AG04450 (cell line): ENCODE measurements at regions not wholly inside any gene's neighbourhood (a gene's known extent, or its start where the extent isn't known, plus 50 kb on each side); places are given as distances from the start of the nearest gene placed in this dataset.

Experiments used
- CTCF ChIA-PET: fragments of 300-600, 350-600 bp; formaldehyde crosslinking; extraction: SDS; loops from one replicate; lab custom pipeline; 2022; ENCODE audit warnings: antibody characterized with exemption, inconsistent platforms; lab: Charles Lee
- POLR2A ChIA-PET: fragments of 350-600 bp; formaldehyde crosslinking; extraction: SDS; loops from one replicate; lab custom pipeline; 2021; ENCODE audit warnings: antibody characterized with exemption, inconsistent platforms; lab: Yijun Ruan, JAX
- DNase-seq: peaks from one replicate; pipeline ENCODE4 v3.0.0-alpha.2; 2011; ENCODE audit warnings: low read depth, low spot score
- H3K27ac ChIP-seq: one replicate; pipeline ENCODE4 v1.5.1; 2012; ENCODE audit warnings: low read depth, low read length, control low read depth
- H3K27me3 ChIP-seq: one replicate; pipeline ENCODE4 v1.6.0; 2012; ENCODE audit warnings: low read length; ENCODE audit not compliant: control insufficient read depth, insufficient read depth
- H3K4me3 ChIP-seq: 2 replicates; pipeline ENCODE4 v1.5.1; 2011; ENCODE audit warnings: mild to moderate bottlenecking, low read depth, low read length, control low read depth
- H3K9me3 ChIP-seq: 2 replicates; pipeline ENCODE4 v1.5.1; 2012; ENCODE audit warnings: low read length; ENCODE audit not compliant: control insufficient read depth, insufficient read depth
- TF ChIP-seq, protein P1 (sequence below): IDR thresholded peaks from 2 replicates; pipeline ENCODE4 v1.5.1; 2011; ENCODE audit warnings: low read depth, low read length, control low read depth, inconsistent platforms

DNA sequence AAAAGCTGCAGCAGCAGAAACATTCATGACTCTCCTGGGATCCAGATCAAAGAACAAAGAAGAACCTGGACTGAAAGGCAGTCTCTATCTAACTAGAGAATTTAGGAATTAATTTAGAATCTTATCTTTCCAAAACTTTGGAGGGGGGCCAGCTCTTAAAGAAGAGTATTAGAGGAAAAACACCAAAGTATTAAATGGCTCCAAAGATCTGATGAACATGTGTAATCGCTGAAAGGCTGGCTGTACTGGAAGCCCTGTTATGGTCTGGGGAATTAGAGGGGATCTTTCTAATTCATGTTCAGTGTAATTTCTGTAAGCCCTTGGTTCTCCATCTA, 316.8 kb downstream of the CWC27 start:
- DNase-seq, result no peak
- ChIA-PET CTCF (no interaction called here), POLR2A (no interaction called here)
- Histone ChIP-seq H3K4me3 (no peak overlapping the region), H3K27me3 (no peaks in the 10 kb centered on the region), H3K9me3 (no peaks in the 10 kb centered on the region), H3K27ac (no peak overlapping the region)
- TF ChIP-seq, protein P1, sequence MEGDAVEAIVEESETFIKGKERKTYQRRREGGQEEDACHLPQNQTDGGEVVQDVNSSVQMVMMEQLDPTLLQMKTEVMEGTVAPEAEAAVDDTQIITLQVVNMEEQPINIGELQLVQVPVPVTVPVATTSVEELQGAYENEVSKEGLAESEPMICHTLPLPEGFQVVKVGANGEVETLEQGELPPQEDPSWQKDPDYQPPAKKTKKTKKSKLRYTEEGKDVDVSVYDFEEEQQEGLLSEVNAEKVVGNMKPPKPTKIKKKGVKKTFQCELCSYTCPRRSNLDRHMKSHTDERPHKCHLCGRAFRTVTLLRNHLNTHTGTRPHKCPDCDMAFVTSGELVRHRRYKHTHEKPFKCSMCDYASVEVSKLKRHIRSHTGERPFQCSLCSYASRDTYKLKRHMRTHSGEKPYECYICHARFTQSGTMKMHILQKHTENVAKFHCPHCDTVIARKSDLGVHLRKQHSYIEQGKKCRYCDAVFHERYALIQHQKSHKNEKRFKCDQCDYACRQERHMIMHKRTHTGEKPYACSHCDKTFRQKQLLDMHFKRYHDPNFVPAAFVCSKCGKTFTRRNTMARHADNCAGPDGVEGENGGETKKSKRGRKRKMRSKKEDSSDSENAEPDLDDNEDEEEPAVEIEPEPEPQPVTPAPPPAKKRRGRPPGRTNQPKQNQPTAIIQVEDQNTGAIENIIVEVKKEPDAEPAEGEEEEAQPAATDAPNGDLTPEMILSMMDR, result no peak

DNA sequence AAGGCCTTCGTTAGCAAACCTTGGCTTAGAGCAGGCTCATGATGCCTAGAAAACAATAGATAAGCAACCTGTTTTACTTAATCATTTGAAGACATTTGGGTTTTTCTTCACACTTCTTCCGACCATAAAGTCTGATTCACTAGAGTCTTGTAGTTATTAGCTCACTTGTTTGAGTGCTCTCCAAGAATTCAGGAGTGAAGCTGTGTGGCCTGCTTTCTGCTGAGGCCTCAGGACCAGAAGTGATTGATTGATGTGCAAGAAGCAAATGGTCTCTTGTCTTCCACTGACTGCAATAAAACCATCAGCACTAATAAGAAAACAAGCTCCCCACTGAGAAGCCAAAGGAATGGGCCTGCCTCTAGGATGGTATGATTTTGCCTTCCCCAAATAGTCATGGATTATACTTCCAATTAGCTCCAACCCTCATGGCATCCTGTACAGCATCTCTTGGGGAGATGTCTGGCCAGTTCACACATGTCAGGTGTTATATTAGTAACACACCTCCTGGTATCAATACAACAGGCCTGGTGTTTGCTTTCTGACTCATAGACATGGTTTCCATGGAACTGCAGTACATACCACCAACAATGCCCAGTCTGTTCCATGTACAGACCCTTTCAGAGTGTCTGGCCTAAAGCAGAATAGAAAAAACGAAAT, 317.6 kb downstream of the CWC27 start:
- POLR2A ChIA-PET, result no interaction called here

DNA sequence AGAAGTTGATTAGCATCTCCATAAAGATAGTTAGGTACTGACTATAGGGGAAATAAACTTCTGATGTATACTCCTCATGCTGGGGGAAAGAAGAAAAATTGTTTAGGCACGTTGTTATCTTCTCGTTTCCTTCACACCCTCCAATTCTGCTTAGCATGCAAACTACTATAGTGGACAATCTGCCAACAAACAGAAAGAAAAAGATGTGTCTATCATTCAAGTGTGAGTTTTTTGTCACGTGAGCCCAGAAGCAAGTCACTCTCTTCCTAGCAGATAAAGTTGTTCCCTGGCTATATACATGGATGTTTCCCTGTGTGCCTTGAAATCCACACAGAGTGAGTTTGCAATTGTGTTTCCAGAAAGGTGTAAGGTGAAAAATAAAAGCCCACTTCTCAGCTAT, 318.4 kb downstream of the CWC27 start:
- CTCF ChIA-PET, result no interaction called here
- Histone ChIP-seq H3K4me3 (no peak overlapping the region), H3K9me3 (no peaks in the 10 kb centered on the region), H3K27me3 (no peaks in the 10 kb centered on the region), H3K27ac (no peak overlapping the region)
- no peak for DNase-seq
- TF ChIP-seq, protein P1, result no peak
- POLR2A ChIA-PET, result no interaction called here

More for the DNA sequence above, 317.6 kb downstream of the CWC27 start:
- CTCF ChIA-PET, result interaction anchor here (0.5 kb wide), 1 partner anchor 138 kb away, joined by 4 read pairs; no protein-coding TSS in a partner anchor
- Histone ChIP-seq H3K27me3 (no peaks in the 10 kb centered on the region), H3K9me3 (no peaks in the 10 kb centered on the region), H3K27ac (no peak overlapping the region), H3K4me3 (no peak overlapping the region)
- TF ChIP-seq, protein P1, result no peak
- DNase-seq, result no peak

DNA sequence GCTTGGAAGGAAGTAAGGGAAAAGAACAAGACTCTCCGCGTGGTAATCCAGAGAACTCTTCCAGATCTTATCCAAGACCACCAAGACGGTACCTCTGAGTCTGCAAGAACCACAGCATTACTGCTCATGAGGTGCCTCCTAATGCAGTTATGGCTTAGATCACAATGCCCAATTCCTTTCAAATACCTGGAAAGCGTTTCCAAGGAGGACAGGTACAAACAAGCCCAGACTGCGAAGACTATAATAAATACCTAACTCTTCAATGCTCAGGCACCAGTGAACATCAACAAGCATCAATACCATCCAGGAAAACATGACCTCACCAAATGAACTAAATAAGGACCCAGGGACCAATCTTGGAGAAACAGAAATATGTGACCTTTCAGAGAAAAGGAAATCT, 325.5 kb downstream of the CWC27 start:
- no peak for DNase-seq
- CTCF ChIA-PET, result no interaction called here
- POLR2A ChIA-PET, result no interaction called here
- H3K27me3 ChIP-seq, result no peaks in the 10 kb centered on the region
- H3K4me3 ChIP-seq, result no peak overlapping the region
- H3K9me3 ChIP-seq, result no peaks in the 10 kb centered on the region
- H3K27ac ChIP-seq, result no peak overlapping the region
- TF ChIP-seq, protein P1, result no peak

DNA sequence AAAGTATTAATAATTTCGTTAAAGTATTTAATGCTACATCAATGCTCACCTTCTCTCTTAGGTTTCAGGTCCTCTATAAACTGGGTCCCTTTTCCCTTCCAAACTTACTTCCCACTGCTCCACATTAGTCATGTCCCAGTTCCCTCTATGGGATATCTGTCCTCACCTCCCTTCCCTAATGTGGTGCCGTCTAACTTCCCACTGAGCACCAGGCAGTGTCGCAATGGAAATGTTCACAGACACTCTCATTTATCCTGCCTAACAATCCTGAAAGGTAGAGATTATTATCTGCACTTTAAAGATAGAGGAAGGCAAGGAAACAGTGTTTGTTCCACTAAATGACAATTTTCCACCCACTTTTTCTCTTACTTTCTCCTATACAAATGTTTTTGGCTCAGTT, 329.7 kb downstream of the CWC27 start:
- POLR2A ChIA-PET, result no interaction called here
- Histone ChIP-seq H3K27ac (no peak overlapping the region), H3K27me3 (no peaks in the 10 kb centered on the region), H3K4me3 (no peak overlapping the region), H3K9me3 (no peaks in the 10 kb centered on the region; the same call in 1 of the 2 replicates)
- TF ChIP-seq, protein P1, result no peak
- DNase-seq, result no peak
- CTCF ChIA-PET, result interaction anchor here (1.9 to 4.0 kb wide), 2 partner anchors 287 to 385 kb away, joined by 12 to 37 read pairs; no protein-coding TSS in a partner anchor
